Heart right ventricle (tissue), 16 donors: ENCODE measurements at regions not wholly inside any gene's neighbourhood (a gene's known extent, or its start where the extent isn't known, plus 50 kb on each side); places are given as distances from the start of the nearest gene placed in this dataset.
"Not testable (repeated sequence)": the region's sequence is repeated elsewhere in the genome, so short reads cannot be mapped to it uniquely, and the experiment has no call there.

ENCODE experiments used
- ATAC-seq, 8 donors: fragments of 200-7000 bp; cut with Tn5 transposase; one replicate each; pipeline ENCODE4 v1.9.1; 2020; ENCODE audit warnings: mild to moderate bottlenecking in 8 of 8, moderate library complexity in 8 of 8, moderate number of reproducible peaks in 1 of 8
- DNase-seq, 2 donors: peaks; one replicate each; pipeline ENCODE4 v3.0.0-alpha.2; 2020
- H3K27ac ChIP-seq, 10 donors: fragments of 200-600 bp; sonication (generic) in 2 of 10; one replicate each; pipeline versions ENCODE4 v1.5.0 to v1.8.0; 2020 to 2022; ENCODE audit warnings: mild to moderate bottlenecking in 3 of 10
- H3K27me3 ChIP-seq, 7 donors: fragments of 200-600 bp; one replicate each; pipeline ENCODE4 v1.8.0; 2021 to 2022; ENCODE audit warnings: mild to moderate bottlenecking in 2 of 7
- H3K36me3 ChIP-seq, 9 donors: fragments of 200-600 bp; sonication (generic) in 1 of 9; one replicate each; pipeline versions ENCODE4 v1.5.0 to v1.8.0; 2020 to 2022; ENCODE audit warnings: mild to moderate bottlenecking in 2 of 9
- H3K4me1 ChIP-seq, 9 donors: fragments of 200-600 bp; sonication (generic) in 1 of 9; one replicate each; pipeline versions ENCODE4 v1.5.0 to v1.8.0; 2020 to 2022; ENCODE audit warnings: mild to moderate bottlenecking in 4 of 9
- H3K4me3 ChIP-seq, 10 donors: fragments of 200-600 bp; sonication (generic) in 2 of 10; one replicate each; pipeline versions ENCODE4 v1.5.0 to v1.8.0; 2020 to 2022; ENCODE audit warnings: mild to moderate bottlenecking in 7 of 10, moderate library complexity in 2 of 10
- H3K9me3 ChIP-seq, 11 donors: fragments of 200-600 bp in 10 of 11; sonication (generic) in 2 of 11; one replicate each; pipeline versions ENCODE4 v1.5.0 to v1.8.0; 2013 to 2022; ENCODE audit warnings: mild to moderate bottlenecking in 2 of 11, control low read depth in 1 of 11, moderate library complexity in 1 of 11
- CTCF ChIP-seq, 9 donors: fragments of 200-600 bp; sonication (generic) in 2 of 9; IDR thresholded peaks; one replicate each; pipeline versions ENCODE4 v1.5.0 to v1.8.0; 2021 to 2022; ENCODE audit warnings: antibody characterized with exemption in 9 of 9, mild to moderate bottlenecking in 5 of 9, moderate library complexity in 1 of 9
- WGBS, 2 donors: extraction: QIAGEN DNeasy Blood & Tissue Kit; methylation state at CpG; one replicate each; pipeline ENCODE4 v1.1.7; 2013; ENCODE audit warnings: inconsistent platforms in 1 of 2; 5-methylcytosine and 5-hydroxymethylcytosine counted together
- intact Hi-C, 10 donors: fragments of 100-400 bp; cut with DNase I; formaldehyde crosslinking; loops; one replicate each; pipeline versions ENCODE4 v1.11.1 to v1.14.2; 2022
- donor health status: Arrhythmogenic right ventricular cardiomyopathy.
- donor health status: ischemic (EF 13 %, LVEDD 7.1; RV severe dilation, severe dysfunction).
- donor health status: healthy with polysubstance abuse.
- donor health status: DM: no; HTN: yes; CAD: no.
- donor health status: DM: no; HTN: no; CAD: no.
- donor health status: ischemic (EF 25% LVEDD 6.9; RV normal size, moderate dysfunction).
- donor health status: ischemic (EF 25% LVEDD 5.7; RV mildly dilated, moderate dysfunction).
- donor health status: healthy.
- donor health status: DM: yes; HTN: yes; CAD: no.
- donor health status: Ischemic cardiomyopathy.
- donor health status: ischemic (EF 35%, LVEDD 5.7; RV mildly dilated, moderate dysfunction).
- donor health status: nonischemic (EF 11% LVEDD 7.7; RV severe dilation, severe dysfunction).
- donor health status: DM: yes; HTN: yes; CAD: no.
- donor health status: PGD.
- donor health status: ischemic (EF 29% LVEDD 5.4; RV normal size, mild dysfunction).
- donor health status: nonischemic (EF 23%, LVEDD 6.1; RV moderate dilation, normal function).

DNA sequence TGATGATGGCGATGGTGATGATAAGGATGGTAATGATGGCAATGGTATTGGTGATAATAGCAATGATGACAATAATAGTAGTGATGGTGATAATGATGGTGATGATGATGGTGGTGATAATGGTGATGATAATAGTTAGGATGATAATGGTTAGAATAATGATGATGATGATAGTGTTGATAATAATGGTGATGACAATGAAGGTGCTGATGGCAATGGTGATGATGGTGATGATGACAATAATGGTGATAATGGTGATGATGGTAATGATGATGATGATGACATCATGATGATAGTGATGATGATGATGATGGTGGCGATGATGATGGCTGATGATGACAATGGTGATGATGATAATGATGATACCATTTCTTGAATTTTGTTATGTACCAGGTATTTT, 309.9 kb downstream of the MIAT start:
- Histone ChIP-seq H3K27me3 (peaks cover 0 to 34% (median under 1%) of the 10 kb centered on the region in 7 donors), H3K4me3 (no peak overlapping the region), H3K9me3 (peaks cover 0 to 7% (median 0%) of the 10 kb centered on the region in 11 donors), H3K36me3 (no peaks in the 10 kb centered on the region), H3K4me1 (no peaks in the 10 kb centered on the region), H3K27ac (no peak overlapping the region)
- intact Hi-C loops: no loop called here
- no peak for ATAC-seq
- TF ChIP-seq CTCF (IDR thresholded peaks at IDR 0.05): no peak
- DNase-seq: no peak
- 95 to 99% methylated on average over 2 of the region's 2 CpGs for WGBS, 2 donors

- ATAC-seq: no peak
- Histone ChIP-seq H3K4me3 (no peak overlapping the region), H3K4me1 (no peaks in the 10 kb centered on the region), H3K27ac (no peak overlapping the region), H3K27me3 (peaks cover 0 to 35% (median 6%) of the 10 kb centered on the region in 7 donors), H3K36me3 (no peaks in the 10 kb centered on the region), H3K9me3 (peaks cover 0 to 7% (median 0%) of the 10 kb centered on the region in 11 donors)
- no peak for TF ChIP-seq CTCF (IDR thresholded peaks at IDR 0.05)
- DNase-seq: no peak
- intact Hi-C loops: no loop called here
- 77% methylated on average over 6 of the region's 6 CpGs for WGBS, 2 donors
These were observed 311.6 kb downstream of the MIAT start for GRCh38 chr22:26968859-26969523.

GRCh38 chr22:26970809-26971394, 313.5 kb downstream of the MIAT start:
- DNase-seq (no peak), ATAC-seq (no peak)
- no peak overlapping the region for H3K4me3 ChIP-seq
- 25 to 36% methylated on average over 5 of the region's 5 CpGs for WGBS, 2 donors
- intact Hi-C loops: no loop called here
- H3K27me3 ChIP-seq: peaks cover 0 to 41% (median 6%) of the 10 kb centered on the region in 7 donors
- no peak overlapping the region for H3K27ac ChIP-seq
- no peak for TF ChIP-seq CTCF (IDR thresholded peaks at IDR 0.05)
- no peaks in the 10 kb centered on the region for H3K4me1 ChIP-seq
- no peaks in the 10 kb centered on the region for H3K36me3 ChIP-seq
- no peaks in the 10 kb centered on the region for H3K9me3 ChIP-seq

DNA sequence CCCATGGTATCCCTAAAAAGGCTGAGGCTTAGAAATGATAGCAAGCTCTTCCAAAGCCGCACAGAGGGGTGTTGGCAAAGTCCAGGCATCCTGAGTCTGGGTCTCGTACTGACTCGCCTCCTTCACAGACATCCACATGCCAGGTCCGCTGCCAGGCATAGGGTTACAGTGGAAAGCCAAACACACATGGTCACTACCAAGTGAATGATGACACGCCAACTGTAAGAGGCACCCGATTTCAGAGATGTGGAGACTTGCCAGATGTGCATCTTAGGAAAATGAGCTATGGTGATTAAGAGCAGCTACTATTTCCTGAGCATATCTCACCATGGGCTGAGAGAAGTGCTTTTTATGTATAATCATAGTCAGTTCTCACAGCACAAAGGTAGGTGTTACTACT, 314.9 kb downstream of the MIAT start:
- no peaks in the 10 kb centered on the region for H3K36me3 ChIP-seq
- ATAC-seq: no peak
- H3K4me3 ChIP-seq: no peak overlapping the region
- no peaks in the 10 kb centered on the region for H3K9me3 ChIP-seq
- no peak overlapping the region for H3K27ac ChIP-seq
- 71 to 84% methylated on average over 6 of the region's 6 CpGs for WGBS, 2 donors
- no peak for TF ChIP-seq CTCF (IDR thresholded peaks at IDR 0.05)
- no peak for DNase-seq
- H3K4me1 ChIP-seq: no peaks in the 10 kb centered on the region
- H3K27me3 ChIP-seq: peaks cover 0 to 54% (median 6%) of the 10 kb centered on the region in 7 donors
- intact Hi-C loops: no loop called here

- DNase-seq, H3K9me3 ChIP-seq, H3K27ac ChIP-seq, H3K4me1 ChIP-seq, H3K4me3 ChIP-seq, ATAC-seq, H3K36me3 ChIP-seq, intact Hi-C loops: not testable (repeated sequence)
- H3K27me3 ChIP-seq: peaks cover 0 to 59% (median 6%) of the 10 kb centered on the region in 7 donors
- WGBS, 2 donors: 87 to 96% methylated on average over 5 of the region's 5 CpGs
These were observed 315.5 kb downstream of the MIAT start for GRCh38 chr22:26972915-26973314.
